HG03521 (cell line): ENCODE measurements at regions not wholly inside any gene's neighbourhood (a gene's known extent, or its start where the extent isn't known, plus 50 kb on each side); places are given as distances from the start of the nearest gene placed in this dataset.
"Not testable (repeated sequence)": the region's sequence is repeated elsewhere in the genome, so short reads cannot be mapped to it uniquely, and the experiment has no call there.

Experiments
- ATAC-seq: cut with Tn5 transposase; IDR thresholded peaks from one replicate; pipeline ENCODE4 v1.9.1; 2021; ENCODE audit warnings: mild to moderate bottlenecking, moderate library complexity; ENCODE audit not compliant: unreplicated experiment

DNA sequence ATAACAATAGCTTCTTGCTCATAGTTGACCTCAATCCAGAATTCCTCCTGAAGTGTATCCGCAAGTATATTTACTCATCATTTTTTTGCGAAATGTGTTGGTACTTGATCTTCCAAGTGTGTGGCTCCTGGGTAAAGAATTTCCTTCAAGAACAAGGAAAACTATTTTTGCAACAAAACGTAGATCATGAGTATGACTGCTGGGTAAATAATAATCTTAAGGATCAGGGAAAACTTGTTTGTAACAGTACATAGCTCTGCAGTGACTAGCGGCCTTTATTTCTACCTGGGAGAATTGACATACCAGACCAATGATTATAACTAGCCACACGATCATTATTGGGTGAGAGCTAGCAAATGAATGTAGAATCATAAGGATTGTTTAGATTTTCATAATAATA, 1311.7 kb downstream of the ARAP2 start:
- no peak for ATAC-seq

DNA sequence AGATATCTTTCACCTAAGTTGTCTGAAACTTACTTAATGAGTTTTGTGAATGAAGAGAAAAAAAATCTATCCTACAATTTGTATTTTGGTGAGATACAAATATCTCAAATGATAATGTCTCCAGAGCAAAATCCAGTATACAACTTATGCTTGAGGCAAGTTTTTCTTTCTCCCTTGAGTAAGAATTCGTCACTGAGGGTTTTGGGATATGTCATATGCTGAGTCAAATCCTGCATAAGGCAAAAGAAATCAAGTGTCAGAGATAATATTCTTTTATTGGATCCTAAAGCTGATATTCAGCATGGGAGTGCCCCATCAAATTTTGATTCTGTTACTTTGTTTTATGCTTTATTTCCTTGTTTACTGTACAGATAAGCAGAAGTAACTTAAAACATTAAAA, 1308.6 kb downstream of the ARAP2 start:
- ATAC-seq, result no peak

DNA sequence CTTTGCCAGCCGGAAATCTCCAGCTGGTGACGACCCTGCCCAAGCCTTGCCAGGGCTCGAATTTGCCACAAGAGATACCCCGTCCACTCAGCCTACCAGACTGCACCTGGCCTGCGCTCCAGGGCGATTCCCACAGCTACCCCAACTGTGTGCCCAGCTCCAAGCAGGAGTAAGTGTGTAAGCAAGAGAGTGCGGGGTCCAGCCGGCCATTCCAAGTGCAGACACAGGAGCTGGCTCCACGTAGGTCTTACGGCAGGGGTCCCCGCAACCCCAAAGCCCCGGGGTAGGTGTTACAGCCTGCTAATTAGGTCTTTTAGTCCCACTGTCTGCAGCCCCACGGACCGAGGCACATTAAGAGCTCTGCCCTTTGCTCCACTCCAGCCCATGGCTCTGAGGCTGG, 1305.2 kb downstream of the ARAP2 start:
- ATAC-seq, result no peak

DNA sequence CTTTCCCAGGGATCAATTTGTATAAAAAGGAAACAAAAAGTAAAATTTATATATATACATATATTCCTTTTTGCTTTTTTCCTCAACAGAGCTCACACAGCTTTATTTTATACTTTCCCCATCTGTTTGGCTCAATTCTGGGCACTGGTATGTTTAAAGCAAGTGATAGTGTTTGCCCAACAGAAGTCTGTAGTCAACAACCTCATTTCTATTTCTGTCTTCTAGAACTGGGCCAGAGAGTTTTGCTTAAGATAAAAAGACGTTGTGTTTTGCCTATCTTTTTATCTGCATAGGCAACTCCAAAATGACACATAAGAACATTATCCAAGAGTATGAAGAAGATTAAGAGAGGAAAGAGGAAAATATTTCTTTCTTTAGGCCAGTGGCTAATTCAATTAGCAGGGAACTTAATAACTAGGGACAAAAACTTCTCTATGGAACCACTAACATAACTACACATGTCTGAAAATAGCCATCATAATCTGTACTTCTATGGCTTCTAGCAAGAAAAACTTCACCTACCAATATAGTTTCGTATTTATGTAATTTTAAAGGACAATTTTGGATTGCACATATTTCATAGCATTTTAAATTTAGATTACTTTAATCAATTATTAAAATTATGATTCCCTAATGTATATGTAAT, 1300.5 kb downstream of the ARAP2 start:
- ATAC-seq, result no peak

GRCh38 chr4:34950926-34951325, 1293.4 kb downstream of the ARAP2 start:
- no peak for ATAC-seq

DNA sequence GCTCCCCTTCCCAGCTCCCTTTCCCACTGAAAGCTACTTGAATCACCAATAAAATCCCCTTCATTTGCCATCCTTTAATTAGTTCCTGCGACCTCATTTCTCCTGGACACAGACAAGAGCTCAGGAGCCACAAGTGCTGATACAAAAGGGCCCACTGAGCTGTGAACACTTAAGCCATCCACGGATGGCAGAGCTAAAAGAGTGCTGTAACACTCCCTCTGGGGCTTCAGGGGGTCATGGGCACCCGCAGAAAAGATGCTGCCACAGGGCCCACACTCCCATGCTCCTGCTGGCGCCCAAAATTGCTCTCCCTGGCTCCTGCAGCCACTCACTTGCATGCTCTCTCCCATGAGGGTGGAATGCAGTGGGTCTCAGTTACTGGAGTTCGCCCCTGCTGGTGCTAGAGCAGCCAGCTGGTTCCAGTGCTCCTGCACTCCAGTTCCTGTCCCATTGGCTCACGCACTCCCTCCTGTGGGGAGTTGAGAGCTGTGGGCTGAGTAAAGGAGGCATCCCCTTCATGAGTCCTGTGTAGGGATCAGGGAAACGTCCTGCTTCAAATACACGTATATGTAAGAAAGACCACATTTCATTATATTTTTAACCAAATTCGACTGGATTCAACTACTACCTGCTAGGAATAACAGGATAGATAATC, 1291.0 kb downstream of the ARAP2 start:
- no peak for ATAC-seq

GRCh38 chr4:34964613-34965012, 1279.7 kb downstream of the ARAP2 start:
- ATAC-seq, result no peak

DNA sequence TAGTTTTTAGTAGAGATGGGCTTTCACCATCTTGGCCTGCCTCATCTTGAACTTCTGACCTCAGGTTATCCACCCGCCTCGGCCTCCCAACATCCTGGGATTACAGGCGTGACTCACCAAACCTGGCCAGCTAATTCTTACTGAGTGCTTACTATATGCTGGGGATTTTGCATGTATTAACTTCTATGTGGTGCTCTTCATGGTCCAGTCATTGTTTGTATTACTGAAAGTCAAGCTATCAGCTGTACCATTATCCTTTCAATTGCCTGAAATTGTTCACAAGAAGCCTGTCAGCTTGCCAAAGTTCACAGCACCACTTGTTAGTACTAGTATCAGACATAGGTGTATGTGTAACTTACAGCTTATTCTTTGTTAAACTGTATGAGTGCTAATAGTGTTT, 1272.1 kb downstream of the ARAP2 start:
- ATAC-seq, result no peak

DNA sequence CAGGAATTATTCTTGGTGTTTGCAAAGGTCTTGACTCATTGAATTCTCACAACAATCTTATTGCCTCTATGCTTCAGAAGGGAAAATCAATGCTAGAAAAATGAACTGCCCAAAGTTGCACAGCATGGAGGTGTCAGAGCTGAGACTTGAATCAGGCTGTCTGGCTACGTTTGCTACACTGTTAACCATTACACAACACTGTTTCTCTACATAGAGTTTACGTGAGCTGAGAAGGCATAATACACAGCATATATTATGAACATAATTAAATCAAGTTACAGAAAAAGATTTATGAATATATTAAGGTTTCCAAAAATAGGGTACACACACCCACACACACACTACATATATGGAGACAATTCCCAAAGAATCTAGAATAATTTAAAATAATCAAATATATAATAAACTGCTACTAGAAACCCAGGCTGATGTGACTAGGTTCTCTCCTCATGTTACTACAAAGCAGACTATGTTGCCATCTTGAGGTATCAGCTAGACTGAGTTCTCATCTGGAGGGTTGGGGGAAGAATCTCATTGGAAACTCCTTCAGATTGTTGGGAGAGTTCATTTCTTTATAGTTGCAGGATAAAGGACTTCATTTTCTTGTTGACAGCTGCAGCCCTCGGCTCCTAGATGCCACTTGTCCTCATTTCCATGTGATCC, 1270.5 kb downstream of the ARAP2 start:
- no peak for ATAC-seq

GRCh38 chr4:34974313-34974680, 1270.0 kb downstream of the ARAP2 start:
- no peak for ATAC-seq

DNA sequence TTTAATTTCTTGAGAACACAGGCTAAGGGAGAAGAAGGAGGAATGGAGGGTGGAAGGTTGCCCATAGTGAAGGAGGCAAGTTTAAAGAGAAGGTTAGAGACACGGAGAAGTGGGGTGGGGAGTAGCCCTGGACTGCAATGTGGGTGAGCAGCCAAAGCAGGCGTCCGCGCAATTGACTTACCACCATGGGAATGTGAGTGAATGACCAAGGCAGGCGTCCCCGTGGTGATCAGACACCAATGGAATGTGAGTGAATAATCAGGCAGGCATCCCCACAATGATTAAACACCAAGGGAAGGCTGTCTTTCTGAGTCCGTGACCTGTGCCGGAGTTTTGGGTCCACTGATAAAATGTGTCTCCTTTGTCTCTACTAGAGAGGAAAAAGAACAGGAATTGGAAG, 1223.1 kb downstream of the ARAP2 start:
- not testable (repeated sequence) for ATAC-seq

GRCh38 chr4:35025152-35025834, 1219.0 kb downstream of the ARAP2 start:
- no peak for ATAC-seq

DNA sequence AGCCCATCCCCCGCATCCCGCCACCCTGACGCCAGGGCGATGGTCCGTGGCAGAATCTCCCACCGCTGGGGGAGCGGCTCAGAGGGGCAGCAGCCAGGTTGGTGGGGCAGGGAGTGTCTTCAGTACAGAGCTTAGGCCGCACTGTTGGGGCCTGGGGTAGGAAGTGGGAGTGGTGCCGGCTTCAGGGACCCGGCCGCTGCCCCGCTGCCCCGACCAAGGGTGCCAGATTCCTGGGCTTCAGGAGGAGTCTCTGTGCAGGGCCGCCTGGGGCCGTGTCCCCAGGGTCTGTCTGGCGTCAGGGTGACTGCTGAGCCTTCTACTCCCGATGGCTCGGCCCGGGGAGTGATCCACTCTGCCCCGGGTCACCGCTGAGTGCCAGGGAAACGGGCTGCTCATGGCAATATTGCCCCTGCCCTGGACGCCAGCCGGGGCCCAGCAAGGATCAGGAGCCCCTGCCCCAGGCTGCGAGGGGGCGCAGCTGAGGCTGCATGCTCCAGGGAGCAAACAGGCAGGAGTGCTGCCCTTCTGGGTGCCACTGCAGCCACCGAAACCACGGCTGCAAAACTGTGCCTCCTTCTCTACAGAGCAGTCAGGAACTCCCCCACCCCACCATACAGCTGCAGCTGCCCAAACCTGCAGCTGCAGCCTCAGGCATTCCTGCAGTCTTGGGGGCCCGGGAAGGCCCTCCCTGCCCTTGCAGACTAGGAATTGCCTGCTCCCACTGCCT, 1206.1 kb downstream of the ARAP2 start:
- no peak for ATAC-seq

DNA sequence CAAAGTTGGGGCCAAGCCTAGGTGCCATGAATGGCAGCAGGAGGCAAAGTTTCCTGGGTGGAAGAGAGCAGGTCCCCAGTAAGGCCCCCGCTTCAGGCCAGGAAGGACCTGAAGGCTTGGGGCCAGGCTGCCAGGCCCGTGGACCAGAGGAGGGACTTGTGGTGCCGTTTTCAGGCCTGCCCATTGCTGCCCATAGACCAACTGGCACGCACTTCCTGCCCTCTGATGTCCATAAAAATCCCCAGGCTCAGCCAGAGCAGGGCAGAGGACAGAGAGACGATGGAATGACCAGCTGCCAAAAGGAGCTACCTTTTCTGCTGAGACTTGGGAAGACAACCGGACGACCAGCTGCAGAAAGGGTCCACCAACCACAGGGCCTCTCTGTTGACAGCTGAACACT, 1205.5 kb downstream of the ARAP2 start:
- ATAC-seq, result no peak

DNA sequence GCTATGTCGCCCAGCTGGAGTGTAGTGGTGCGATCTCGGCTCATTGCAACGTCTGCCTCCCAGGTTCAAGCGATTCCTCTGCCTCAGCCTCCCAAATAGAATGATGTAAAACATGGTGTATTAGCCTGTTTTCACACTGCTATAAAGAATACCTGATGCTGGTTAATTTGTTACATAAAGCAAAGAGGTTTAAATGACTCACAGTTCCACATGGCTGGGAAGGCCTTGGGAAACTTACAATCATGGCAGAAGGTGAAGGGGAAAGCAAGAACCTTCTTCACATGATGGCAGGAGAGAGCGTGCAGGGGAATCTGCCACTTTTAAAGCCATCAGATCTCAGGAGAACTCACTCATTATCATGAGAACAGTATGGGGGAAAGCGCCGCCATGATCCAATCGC, 1191.8 kb downstream of the ARAP2 start:
- no peak for ATAC-seq

- no peak for ATAC-seq
These were observed 1181.2 kb downstream of the ARAP2 start for GRCh38 chr4:35063031-35063570.

- no peak for ATAC-seq
These were observed 1177.9 kb downstream of the ARAP2 start for GRCh38 chr4:35066406-35066805.

DNA sequence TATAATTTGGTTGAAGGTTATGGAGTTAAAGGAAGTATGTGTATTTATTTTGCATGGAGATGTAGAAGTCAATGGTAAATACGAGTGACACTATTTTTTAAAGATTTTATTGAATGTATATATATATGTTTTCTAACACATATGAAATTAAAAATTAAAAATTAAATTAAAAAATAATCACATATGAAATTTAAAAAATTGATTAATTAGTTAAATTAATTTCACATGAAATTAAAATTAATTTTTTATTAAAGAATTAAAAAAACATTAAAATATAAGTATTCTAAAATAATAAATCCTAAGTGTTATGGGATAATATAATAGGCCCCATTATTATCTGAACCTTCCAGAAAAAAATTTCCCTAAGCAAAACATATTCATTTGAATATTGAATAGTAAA, 1163.5 kb downstream of the ARAP2 start:
- ATAC-seq, result no peak

GRCh38 chr4:35087218-35087617, 1157.1 kb downstream of the ARAP2 start:
- no peak for ATAC-seq

- ATAC-seq, result no peak
These were observed 1143.4 kb downstream of the ARAP2 start for GRCh38 chr4:35100932-35101331.

- ATAC-seq, result no peak
These were observed 1142.2 kb downstream of the ARAP2 start for GRCh38 chr4:35102066-35102465.
